Activated CD4-positive, CD25-positive, alpha-beta regulatory T cell treated with anti-CD3 and anti-CD28 coated beads, Interleukin-2, amount 50 U/mL, for 24 hours (primary cell): ENCODE measurements at regions not wholly inside any gene's neighbourhood (a gene's known extent, or its start where the extent isn't known, plus 50 kb on each side); places are given as distances from the start of the nearest gene placed in this dataset.

Experiments used
- ATAC-seq, 2 donors: fragments of 150-1000 bp; cut with Tn5 transposase; one replicate each; pipeline ENCODE4 v1.10.0; 2021; ENCODE audit warnings: mild to moderate bottlenecking in 1 of 2, moderate library complexity in 1 of 2

- no peak for ATAC-seq
These were observed 208.1 kb upstream of the THSD7B start for GRCh38 chr2:136557203-136557602.

DNA sequence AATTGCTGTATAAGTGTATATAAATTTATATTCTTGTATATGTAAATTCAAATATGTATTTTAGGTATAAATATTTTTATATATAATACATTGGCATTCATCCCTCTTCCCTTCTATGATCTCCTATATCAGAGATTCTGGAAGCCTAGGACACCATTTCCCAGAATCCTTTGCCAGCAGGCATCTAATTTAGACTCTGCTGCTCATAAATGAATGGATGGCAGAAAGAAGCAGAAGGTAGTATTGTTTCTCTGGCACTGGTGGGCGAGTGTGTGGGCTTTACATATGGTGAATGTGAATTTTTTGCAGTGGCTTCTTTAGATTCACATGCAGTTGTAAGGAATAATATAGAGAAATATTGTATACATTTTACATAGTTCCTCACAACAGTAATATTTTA lies 215.2 kb upstream of the THSD7B start:
- ATAC-seq = no peak

DNA sequence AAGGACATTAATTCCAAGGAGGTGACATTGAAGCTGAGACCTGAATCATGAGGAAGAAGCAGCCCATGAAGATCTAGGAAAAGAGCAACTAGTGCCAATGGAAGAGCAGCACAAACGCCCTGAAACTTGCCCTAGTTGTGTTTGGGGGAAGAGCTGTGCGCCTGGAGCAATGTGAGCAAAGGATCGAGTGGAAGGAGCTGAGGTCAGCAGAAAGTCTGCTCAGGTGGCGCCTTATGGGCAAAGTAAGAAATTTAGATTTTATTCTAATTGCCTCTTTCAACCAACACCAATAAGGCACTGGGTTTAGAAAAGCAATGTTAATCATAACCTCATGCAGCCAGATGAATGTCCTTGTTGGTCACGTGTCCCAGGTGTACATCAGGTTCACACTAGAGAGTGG lies 226.0 kb upstream of the THSD7B start:
- no peak for ATAC-seq

GRCh38 chr2:136538489-136538888 lies 226.9 kb upstream of the THSD7B start:
- ATAC-seq = no peak

GRCh38 chr2:136534811-136535210 lies 230.5 kb upstream of the THSD7B start:
- ATAC-seq = no peak

GRCh38 chr2:136532171-136532570 lies 233.2 kb upstream of the THSD7B start:
- ATAC-seq = no peak

DNA sequence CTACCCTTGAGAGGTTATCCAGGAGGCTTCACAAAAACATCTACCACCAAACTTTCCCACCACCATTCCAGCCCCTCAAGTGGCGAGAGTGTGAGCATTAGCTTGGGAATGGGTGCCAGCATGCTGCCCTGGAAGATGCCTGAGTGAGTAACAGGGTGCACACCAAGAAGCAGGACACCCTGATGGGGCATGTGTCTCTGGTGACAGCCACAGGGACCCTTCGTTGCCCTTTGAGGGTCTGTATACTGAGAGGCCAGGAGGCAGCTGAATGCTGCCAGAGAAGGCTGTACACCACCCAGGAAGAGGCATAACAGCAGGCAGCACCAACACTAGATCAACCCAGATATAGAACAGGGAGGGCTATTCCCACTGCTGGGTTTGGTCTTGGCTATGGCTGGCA lies 233.6 kb upstream of the THSD7B start:
- no peak for ATAC-seq

GRCh38 chr2:136530146-136530545 lies 235.2 kb upstream of the THSD7B start:
- no peak for ATAC-seq

DNA sequence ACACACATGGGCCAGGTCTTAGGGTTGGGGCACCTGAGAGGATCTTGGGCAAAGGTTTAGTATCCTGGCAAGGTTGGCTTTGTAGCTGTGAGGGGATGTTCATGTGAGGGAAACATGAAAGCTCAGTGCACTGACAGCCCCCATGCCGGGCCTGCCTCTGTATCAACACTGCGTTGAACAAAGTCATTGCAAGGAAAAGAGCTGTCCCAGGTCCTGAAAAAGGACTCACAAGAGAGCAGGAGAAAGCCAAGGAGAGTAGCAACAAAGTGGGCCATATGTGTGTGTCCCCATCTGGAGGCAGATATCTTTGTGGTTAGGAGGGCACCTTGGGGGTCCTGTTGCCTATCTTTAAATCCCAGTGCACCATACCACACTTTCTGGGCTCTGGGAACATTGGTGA lies 237.8 kb upstream of the THSD7B start:
- no peak for ATAC-seq

DNA sequence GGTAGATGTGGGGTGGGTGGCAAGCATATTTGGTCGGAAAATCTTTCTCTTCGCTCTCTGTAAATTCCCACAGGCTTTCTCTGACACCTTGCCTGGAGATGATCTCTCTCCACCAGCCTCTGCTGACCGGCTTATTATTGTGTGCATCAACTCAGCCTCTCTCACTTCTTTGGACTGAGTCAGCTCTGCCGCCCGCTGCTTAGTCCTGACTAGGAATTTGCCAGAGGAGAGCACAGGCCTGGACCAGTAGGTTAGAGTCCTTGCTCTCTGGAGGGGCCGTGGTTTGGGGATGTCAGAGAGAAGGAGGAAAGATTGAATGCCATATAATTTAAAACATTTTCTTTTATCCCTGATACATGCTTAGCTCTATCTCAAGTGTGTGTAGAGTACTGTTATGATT lies 242.6 kb upstream of the THSD7B start:
- no peak for ATAC-seq

DNA sequence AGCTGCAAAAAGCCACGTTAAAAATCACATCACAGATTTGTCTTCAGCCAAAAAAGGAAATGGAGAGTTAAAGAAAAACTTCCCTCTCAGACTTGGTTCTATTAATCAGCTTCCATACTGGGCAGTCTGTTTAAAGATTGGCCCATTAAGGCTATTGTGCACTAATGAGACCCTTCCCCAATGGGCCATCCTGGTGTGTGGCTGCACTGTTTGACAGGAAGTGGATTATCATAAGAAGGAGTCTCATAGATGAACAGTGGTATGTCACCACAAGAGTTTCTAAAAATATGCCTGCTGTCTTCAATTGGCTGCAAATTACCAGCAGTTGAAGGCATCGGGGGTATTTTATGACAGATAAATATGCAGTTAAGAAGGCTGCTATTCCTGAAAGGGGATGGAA lies 247.6 kb upstream of the THSD7B start:
- ATAC-seq = no peak

- ATAC-seq = no peak
These were observed 255.1 kb upstream of the THSD7B start for GRCh38 chr2:136510244-136510643.

DNA sequence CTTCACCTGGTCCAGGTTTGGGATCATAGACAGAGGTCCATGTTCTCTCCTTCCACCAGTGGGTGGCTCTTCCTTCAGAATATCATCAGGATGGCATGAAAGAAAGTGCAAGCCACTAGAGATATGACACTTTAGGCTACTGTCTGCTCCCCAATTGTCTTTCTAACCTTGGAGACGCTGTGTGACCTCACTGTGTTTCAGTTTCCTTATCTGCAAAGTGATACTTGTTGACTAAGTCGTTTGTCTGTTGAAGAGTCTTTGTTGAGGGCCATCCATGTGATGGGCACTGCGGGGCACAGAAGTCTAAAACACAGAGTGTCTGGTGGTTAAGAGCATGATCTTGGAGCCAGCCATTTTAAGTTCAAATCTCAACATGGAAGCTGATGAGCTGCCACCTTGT lies 259.9 kb upstream of the THSD7B start:
- ATAC-seq = no peak

- no peak for ATAC-seq
These were observed 262.7 kb upstream of the THSD7B start for GRCh38 chr2:136502660-136503059.

DNA sequence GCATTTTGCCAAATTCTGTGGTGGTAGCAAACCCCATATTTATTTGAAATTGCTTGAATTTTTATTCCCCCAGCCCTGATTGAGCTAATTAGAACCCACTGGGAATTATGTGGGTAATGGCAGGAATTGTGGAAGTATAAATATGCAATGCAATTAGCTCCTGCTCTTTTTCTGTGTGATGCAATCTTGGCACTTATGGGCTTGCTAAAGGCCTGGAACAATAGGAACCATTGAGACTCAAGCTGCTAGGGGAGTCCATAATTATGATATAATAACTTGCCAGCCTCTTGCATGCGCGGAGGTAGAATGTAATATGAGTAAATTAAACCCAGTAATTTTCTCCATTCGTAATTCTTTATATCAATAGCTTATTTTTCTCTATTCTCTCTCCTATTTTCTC lies 267.6 kb upstream of the THSD7B start:
- ATAC-seq = no peak

- ATAC-seq = no peak
These were observed 268.4 kb upstream of the THSD7B start for GRCh38 chr2:136496966-136497365.

DNA sequence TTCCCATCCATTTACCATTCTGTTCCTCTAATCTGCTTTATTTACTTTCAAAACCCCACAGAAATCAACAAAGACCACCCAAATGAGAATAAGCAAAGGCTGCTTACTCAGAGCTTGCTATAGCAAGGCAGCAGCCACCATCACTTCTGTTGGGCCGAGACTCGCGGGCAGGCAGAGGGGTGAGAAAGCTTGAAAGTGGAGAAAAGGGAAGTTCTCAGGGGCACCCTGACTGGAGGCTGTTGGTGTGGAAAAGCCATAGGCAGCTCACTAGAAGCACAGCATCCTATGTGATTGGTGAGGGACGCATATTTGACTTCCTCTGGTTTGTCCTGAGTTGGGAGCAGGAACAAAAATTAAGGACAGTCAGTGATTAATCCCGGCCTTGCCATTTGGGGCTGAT lies 269.7 kb upstream of the THSD7B start:
- ATAC-seq = no peak

DNA sequence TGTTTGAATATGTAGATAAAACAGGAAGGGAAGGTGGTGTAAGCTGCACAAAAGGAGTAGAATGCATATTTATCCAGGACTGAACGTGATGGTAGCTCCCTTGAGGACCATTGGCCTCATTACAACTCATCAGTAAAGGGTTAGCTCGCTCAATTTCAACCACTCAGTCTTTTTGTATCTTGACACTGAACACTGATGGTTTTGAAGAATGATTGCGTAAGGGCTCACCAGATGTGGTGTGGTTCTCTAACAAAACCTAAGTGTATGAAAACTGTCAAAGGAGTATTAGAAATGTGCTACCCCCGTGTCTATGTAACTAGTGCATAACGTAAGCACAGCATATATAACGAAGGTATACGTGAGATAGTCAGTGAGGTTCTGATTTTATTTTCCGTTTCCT lies 272.4 kb upstream of the THSD7B start:
- no peak for ATAC-seq

DNA sequence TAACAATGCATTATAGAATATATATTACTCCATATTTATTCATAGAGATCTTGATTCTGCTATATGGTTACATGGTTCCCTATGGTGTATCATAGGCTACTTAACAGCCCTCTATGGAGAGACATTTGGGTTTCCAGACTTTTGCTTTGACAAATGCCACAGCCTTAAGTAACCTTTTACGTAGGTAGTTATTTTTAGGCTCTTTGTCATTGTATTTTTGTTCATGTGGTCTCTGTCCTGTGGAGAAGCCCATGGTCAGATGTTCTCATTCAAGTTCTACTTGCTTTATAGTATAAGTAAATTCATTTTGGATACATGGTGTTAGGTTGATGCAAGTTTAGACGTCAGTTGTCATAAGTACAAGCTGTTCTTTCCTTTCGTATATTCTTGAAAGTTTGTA lies 275.2 kb upstream of the THSD7B start:
- ATAC-seq = no peak

DNA sequence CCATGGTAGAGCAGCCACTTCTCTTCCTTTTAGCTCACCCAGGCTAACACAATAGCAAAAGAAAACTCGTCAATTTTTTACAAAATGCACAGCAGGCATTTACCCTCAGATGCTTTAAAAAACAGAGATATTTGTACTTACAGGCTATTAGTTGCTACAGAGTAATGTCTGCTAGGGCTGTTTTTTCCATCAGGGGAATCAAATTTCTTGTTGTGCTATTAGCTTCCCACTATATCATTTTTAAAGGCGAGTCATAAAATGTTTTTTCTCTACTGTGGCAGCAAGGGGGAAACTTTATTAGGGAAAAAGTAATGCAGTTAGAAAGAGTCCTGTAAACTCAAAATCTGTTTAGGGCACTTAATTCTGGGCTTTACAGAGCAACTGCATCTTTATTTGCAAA lies 277.9 kb upstream of the THSD7B start:
- no peak for ATAC-seq

DNA sequence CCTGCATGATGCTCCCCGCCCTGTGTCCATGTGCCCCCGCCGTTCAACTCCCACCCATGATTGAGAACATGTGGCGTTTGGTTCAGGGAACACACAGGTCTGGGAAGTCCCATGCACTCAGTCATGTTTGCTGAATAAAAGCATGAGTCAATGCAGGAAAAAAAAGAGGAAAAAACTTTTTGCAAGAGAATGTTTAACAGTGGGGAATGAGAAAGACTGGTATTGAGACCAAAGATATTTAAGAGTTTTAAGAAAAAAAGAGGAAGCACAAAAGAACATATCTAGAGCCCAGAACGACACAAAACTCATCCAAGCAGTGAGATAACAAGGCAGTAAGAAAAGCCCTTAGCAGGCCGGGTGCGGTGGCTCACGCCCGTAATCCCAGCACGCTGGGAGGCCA lies 279.2 kb upstream of the THSD7B start:
- ATAC-seq = no peak

- no peak for ATAC-seq
These were observed 282.4 kb upstream of the THSD7B start for GRCh38 chr2:136482966-136483365.

DNA sequence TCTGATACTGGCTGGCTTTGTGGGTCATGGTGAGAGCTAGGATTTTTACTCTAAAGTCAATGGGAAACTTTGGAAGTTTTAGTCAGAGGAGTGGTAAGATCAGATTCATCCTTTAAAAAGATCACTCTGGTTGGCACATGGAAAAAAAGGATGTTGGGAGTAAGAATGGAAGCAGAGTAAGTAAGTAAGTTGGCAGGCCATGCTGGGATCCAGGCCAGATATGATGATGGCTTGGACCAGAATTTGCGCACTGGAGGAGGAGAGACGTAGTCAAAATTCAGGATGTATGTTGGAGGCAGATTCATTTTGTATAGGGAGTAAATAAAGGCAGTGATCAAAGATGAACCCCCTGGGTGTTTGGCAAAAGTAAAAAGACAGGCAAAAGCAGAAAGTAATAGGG lies 283.3 kb upstream of the THSD7B start:
- no peak for ATAC-seq

- no peak for ATAC-seq
These were observed 285.6 kb upstream of the THSD7B start for GRCh38 chr2:136479696-136480095.

GRCh38 chr2:136468799-136469369 lies 296.5 kb upstream of the THSD7B start:
- ATAC-seq = no peak

DNA sequence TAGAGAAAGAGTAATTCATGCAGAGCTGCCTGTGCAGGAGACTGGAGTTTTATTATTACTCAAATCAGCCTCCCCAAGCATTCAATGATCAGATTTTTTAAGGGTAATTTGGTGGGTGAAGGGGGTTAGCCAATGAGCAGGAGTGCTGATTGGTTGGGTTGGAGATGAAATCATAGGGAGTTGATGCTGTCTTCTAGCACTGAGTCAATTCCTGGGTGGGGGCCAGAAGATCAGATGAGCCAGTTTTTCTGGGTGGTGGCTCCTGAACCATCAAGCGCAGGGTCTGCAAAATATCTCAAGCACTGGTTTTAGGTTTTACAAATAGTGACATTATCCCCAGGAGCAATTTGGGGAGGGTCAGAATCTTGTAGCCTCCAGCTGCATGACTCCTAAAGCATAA lies 312.8 kb upstream of the THSD7B start:
- ATAC-seq = no peak
